Mesothelial cell of epicardium (in vitro differentiated cells): ENCODE measurements at regions not wholly inside any gene's neighbourhood (a gene's known extent, or its start where the extent isn't known, plus 50 kb on each side); places are given as distances from the start of the nearest gene placed in this dataset.

Source experiments
- DNase-seq, 2 experiments: peaks; one replicate each; pipeline ENCODE4 v3.0.0; 2021; ENCODE audit warnings: low spot score in 2 of 2; ENCODE audit not compliant: unreplicated experiment in 2 of 2
- H3K27ac Mint-ChIP-seq: 2 replicates; pipeline ENCODE4 v1.8.0; 2021; ENCODE audit warnings: mixed read lengths
- H3K27me3 Mint-ChIP-seq: 2 replicates; pipeline ENCODE4 v1.8.0; 2021; ENCODE audit warnings: low read depth, mixed read lengths
- H3K36me3 Mint-ChIP-seq: 2 replicates; pipeline ENCODE4 v1.8.0; 2021; ENCODE audit warnings: mixed read lengths
- H3K4me1 Mint-ChIP-seq: 2 replicates; pipeline ENCODE4 v1.8.0; 2021; ENCODE audit warnings: mixed read lengths
- H3K4me3 Mint-ChIP-seq: 2 replicates; pipeline ENCODE4 v1.8.0; 2021; ENCODE audit warnings: mild to moderate bottlenecking, moderate library complexity, mixed read lengths
- H3K9me3 Mint-ChIP-seq: 2 replicates; pipeline ENCODE4 v1.8.0; 2021; ENCODE audit warnings: mixed read lengths
- CTCF ChIP-seq: fragments of 200-600 bp; sonication (generic); IDR thresholded peaks from one replicate; pipeline ENCODE4 v1.5.0; 2021; ENCODE audit warnings: antibody characterized with exemption; ENCODE audit not compliant: unreplicated experiment

DNA sequence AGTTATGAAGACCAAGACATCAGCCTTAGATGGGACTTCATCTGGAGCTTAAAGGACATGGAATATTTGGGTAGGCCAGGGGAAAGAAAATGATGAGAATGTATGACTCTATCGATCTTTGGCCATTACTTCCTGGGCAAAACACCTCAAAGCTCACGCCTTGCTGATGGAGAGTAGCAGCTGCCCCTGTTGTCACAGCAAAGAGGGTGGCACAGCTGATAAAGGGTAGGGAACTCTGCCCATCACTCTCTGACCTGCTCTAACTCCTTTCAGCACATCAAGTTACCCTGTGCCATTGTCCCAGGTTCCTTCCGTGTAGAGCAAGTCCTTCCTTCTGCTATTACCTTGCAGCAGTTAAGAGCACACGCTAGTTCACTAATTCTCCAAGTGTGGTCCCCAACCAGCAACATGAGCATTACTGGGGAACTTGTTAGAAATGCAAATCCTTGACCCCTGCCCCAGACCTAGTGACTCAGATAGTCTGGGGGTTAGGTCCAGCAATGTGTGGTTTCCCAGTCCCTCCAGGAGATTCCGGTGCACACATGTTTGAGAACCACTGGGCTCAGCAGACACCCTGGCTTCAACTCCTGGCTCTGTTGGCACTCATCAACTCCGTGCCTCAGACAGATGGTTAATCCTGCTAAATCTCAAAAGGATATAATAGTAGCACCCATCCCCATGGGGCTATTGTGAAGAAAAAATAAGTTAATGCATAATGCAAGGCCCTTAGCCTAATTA is 93.7 kb upstream of the EEA1 start:
- TF ChIP-seq CTCF: no peak
- Mint-ChIP-seq H3K9me3 (no peaks in the 10 kb centered on the region), H3K36me3 (no peaks in the 10 kb centered on the region), H3K27ac (no peak overlapping the region), H3K4me1 (peaks cover 34% of the 10 kb centered on the region), H3K4me3 (no peak overlapping the region), H3K27me3 (no peaks in the 10 kb centered on the region)
- no peak for DNase-seq

GRCh38 chr12:93025145-93026103 is 96.3 kb upstream of the EEA1 start:
- H3K9me3 Mint-ChIP-seq: no peaks in the 10 kb centered on the region
- H3K27me3 Mint-ChIP-seq: no peaks in the 10 kb centered on the region
- no peak overlapping the region for H3K4me3 Mint-ChIP-seq
- H3K27ac Mint-ChIP-seq: no peak overlapping the region
- no peak for DNase-seq
- H3K4me1 Mint-ChIP-seq: peaks cover 14% of the 10 kb centered on the region
- no peaks in the 10 kb centered on the region for H3K36me3 Mint-ChIP-seq
- TF ChIP-seq CTCF: no peak

- TF ChIP-seq CTCF: no peak
These were observed 97.9 kb upstream of the EEA1 start for GRCh38 chr12:93027041-93027440.

DNA sequence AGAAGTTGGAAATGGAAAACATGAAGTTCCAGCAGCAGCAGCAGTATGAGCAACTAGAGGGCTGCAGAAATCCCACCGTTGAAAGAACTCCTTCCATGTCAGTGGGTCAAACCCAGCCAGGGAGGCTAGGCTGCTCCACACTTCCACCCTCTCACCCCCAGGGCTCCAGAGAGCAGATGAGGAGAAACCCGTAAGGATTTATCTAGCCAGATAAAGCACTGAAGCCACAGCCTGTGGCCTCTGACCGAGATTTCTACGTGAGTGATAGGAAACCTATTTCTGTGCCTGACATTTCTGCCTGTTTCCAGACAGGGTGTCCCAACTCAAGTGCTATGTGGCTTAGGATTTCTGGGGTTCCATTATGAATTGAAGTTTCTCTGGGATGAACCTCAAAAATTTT is 100.0 kb upstream of the EEA1 start:
- no peak for DNase-seq
- TF ChIP-seq CTCF: no peak
- no peak overlapping the region for H3K27ac Mint-ChIP-seq
- H3K4me3 Mint-ChIP-seq: no peak overlapping the region
- H3K4me1 Mint-ChIP-seq: peaks cover 10% of the 10 kb centered on the region
- H3K27me3 Mint-ChIP-seq: no peaks in the 10 kb centered on the region
- peaks cover 5% of the 10 kb centered on the region for H3K9me3 Mint-ChIP-seq
- no peaks in the 10 kb centered on the region for H3K36me3 Mint-ChIP-seq

More at GRCh38 chr12:93027041-93027440, 97.9 kb upstream of the EEA1 start:
- DNase-seq: no peak
- no peak overlapping the region for H3K27ac Mint-ChIP-seq
- H3K4me1 Mint-ChIP-seq: peaks cover 4% of the 10 kb centered on the region
- no peak overlapping the region for H3K4me3 Mint-ChIP-seq
- H3K27me3 Mint-ChIP-seq: no peaks in the 10 kb centered on the region
- peaks cover 5% of the 10 kb centered on the region for H3K9me3 Mint-ChIP-seq
- no peaks in the 10 kb centered on the region for H3K36me3 Mint-ChIP-seq

DNA sequence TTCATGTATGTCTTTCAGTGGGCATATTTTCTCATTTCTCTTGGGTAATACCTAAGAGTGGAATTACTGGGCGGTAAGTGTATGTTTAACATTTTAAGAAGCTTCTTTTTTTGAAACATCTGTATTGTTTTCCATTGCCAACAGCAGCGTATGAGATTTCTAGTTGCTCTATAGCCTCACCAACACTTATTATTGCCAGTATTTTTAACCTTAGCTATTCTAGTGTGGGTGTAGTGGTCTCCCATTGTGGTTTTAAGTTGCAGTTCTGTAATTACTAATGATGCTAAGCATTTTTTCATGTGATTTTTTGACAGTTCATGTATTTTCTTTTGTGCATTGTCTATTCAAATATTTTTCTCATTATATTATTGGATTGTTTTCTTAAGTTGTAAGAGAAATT is 101.9 kb upstream of the EEA1 start:
- Mint-ChIP-seq H3K27ac (no peak overlapping the region), H3K27me3 (no peaks in the 10 kb centered on the region), H3K36me3 (no peaks in the 10 kb centered on the region), H3K4me3 (no peak overlapping the region), H3K4me1 (peaks cover 6% of the 10 kb centered on the region), H3K9me3 (peaks cover 5% of the 10 kb centered on the region)
- TF ChIP-seq CTCF: no peak
- DNase-seq: no peak
